Bone marrow (tissue), 2 donors: ENCODE measurements at regions not wholly inside any gene's neighbourhood (a gene's known extent, or its start where the extent isn't known, plus 50 kb on each side); places are given as distances from the start of the nearest gene placed in this dataset.
A peak's percentile ranks its signal among the peaks of the same experiment; 100 is the strongest.

ENCODE experiments used
- DNase-seq, 2 donors: peaks; one replicate each; lab custom pipeline; 2025; lab: John Stamatoyannopoulos, UW

DNA sequence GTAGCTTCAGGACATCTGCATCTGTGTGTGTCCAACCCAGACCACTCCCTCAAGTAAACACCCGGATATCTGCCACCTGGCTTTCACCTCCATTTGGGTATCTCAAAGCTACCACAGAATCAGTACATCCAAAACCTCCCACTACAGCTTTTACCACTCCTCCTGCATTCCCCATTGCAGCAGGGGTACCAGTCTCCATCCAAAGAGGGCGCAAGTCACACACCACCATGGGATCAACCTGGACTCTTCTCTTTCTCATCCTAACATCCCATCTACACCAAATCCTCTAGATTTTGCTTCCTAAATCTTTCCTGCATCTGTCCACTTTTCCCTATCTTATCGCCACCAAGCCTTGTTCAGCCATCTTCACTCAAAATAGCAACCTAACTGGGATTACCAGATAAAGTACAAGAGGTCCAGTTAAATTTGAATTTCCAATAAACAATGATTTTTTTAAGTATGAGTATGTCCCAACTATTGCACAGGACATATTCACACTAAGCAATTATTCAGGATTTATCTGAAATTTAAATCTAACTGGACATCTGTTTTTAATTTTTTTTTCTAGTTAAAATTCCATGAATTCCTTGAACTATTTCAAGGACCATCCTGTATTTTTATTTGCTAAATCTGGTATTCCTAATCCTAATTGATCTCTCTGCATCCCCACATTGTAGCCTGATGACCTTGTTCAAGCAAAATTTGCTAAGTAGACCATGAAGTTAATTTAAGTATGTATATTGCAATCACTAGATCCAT is 164.3 kb upstream of the MLN start:
- DNase-seq, result no peak

GRCh38 chr6:33967265-33967767 is 163.5 kb upstream of the MLN start:
- DNase-seq, result no peak

GRCh38 chr6:33966536-33966935 is 162.7 kb upstream of the MLN start:
- no peak for DNase-seq

DNA sequence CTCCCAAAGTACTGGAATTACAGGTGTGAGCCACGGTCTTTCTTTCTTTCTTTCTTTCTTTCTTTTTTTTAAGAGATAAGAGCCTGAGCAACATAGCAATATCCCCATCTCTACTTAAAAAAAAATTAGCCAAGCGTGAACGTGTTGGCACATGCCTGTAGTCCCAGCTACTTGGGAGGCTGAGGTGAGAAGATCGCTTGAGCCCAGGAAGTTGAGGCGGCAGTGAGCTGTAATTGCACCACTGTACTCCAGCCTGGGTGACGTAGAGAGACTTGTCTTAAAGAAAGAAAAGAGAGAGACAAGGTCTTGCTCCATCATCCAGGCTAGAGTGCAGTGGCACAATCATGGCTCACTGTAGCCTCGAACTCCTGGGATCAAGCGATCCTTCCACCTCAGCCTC is 162.0 kb upstream of the MLN start:
- no peak for DNase-seq

- DNase-seq, result no peak
These were observed 160.6 kb upstream of the MLN start for GRCh38 chr6:33964387-33964786.

GRCh38 chr6:33963136-33963750 is 159.4 kb upstream of the MLN start:
- DNase-seq, result no peak

GRCh38 chr6:33962246-33963027 is 158.6 kb upstream of the MLN start:
- peak in 1 of 2 donors; percentile 16 for DNase-seq

- DNase-seq, result no peak
These were observed 157.9 kb upstream of the MLN start for GRCh38 chr6:33961691-33962090.

DNA sequence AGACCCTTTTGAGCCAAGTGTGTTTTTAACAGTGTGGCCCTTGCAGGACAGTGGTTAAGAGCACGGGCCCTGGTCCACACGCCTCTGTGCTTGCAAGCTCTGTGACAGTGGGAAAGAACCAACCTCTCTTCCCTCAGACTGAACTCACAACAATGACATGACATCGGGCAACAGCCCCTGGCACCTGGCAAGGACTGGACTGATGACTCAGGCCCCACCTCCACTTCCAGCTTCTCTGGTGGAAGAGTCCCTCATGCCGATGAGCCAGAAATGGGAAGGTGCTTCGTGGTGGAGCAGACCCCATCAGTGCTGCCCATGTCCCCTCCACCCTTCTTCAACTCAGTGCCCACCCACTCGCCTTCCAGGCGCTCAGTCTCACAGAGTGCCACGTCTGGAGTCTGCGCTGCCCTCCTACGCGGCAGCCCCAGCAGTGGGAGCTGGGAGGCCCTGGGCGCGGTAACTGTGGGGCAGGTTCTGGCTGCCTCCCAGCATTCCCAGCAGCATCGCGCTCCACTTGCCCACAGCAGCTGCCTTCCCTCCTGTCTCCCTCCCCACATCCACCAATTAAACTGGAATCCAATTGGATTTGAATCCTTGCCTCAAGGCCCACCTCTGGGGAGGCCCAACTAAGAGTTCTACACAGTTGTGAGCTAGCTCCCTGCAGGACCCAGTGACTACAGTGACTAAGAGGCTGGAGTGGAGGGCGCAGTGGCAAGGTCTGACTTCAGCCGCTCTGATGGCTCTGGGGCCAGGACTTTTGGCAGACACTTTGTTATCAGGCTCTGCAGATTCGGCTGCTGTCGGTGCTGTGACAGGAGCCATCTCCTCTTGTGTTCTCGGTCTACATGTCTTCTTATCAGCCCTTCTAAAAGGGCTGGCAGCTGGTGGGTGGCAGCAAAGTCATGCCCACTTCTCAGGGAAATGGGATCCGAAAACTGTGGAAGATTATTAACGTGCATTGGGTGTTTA is 156.8 kb upstream of the MLN start:
- DNase-seq, result no peak

- DNase-seq, result no peak
These were observed 156.0 kb upstream of the MLN start for GRCh38 chr6:33959661-33960344.

- DNase-seq, result no peak
These were observed 155.5 kb upstream of the MLN start for GRCh38 chr6:33959329-33959651.

DNA sequence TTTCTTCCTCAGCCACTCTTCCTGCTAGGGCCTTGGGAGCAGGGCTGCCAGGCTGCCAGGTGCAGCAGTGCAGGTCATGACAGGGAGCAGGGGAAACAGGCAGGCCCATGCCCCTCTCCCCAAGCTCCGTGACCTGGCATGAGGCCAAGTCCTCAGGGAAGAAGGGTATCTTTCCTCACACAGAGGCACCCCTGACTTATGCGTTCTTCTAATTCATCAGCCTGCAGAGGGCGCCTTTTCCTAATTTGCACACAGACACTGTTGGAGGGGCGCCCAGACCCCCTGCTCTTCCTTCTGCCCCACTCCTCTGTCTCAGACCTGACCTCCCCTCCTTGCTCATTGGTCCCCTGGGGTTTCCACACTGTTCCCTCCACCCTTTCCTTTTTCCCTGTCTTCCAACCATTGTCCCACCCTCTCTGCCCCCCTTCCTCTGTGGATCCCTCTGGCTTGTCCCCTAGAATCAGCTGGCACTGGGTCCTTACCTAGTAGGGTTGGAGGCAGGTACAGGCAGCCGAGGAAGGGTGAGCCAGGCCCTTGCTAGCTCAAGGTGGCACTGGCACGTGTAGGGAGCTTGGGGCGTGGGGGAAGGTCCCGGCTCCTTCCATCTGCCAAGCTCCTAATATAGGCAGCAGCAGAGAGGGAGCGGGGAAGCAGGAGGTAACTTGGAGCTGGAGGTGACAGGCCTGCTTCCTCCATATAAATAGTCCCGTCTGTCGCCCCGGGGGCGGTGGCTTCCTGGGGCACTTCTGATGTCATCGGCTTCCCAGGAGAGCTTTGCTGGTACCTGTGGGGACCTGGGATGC is 154.9 kb upstream of the MLN start:
- DNase-seq, result no peak

DNA sequence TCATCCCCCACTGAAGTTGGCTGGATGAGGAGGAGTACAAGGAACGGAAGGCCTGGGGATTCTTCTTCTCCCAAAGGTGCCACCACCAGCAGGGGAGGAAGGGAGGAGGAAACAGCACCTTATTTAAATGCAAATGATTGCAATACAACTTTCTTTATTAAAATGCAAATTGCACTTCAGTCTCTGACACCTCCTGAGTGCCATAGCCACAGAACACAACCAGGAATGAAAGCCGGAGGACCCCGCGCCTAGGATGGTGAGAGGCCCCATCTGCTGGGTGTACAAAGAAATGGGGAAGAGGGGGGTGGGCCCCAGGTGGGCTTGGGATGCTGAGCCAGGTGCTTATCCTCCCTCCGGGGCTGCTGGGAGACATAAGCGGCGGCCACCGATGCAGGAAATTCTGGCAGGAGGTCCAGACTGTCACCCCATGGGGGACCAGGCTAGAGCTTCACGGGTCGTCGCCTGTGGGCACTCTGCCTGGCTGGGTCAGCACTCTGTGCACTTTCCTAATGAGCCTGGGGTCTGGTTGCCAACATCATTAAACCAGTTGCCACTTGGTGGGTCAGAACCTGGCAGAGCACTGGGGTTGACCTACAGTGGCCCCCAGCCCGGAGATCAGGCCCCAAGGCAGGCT is 154.2 kb upstream of the MLN start:
- no peak for DNase-seq

DNA sequence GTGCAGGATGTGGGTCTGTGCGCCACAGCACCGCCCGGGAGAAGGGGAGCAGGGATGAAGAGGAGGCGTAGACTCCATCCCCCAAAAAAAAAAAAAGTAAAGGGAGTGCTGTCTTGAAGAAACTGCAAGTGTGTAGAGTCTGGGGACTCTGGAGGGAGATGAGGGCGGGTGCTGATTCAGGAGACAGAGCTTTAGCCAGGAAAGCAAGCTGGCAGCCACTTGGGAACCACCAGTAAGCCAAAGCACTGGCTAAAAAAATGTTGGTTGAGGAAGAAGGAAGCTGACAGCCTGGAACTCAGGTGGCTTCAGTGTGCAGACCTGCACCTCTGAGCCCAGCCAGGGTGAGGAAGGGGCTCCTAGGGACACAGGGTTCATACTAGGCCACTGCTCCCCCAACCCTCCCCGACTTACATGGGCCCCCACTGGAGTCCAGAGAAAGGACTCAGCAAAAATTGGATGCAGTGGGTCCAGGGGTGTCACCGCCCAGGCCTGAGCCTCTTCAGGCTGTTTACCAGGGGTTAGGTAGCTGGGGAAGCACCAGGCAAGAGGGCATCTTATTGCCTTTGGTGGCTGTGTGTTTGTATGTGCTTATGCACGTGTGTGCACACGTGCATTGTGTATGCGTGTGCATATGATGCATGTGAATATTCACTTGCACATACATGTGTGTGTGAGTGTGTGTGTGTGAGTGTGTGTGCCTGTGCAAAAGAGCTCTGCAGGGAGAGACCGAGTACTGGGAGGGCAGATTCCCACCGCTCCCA is 153.5 kb upstream of the MLN start:
- DNase-seq, result no peak

GRCh38 chr6:33956206-33956605 is 152.4 kb upstream of the MLN start:
- DNase-seq, result no peak

DNA sequence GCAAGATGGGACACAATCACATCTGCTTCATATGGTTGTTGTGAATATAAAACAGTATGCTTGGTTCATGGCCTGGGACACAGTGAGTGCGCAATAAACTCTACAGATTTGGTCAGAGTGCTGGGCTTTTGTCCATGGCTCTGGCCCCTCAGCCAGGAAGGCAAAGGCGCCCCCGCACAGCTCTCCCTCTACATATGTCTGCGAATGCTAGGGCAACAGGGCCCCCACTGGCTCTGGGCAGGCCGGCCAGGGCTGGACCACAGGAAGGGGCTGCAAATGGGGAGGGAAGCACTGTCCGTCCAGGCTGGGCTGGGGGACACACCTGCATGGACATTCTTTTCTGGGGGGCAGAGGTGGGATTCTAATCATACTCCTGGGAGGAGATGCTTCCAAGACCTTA is 151.8 kb upstream of the MLN start:
- DNase-seq, result no peak

- DNase-seq, result no peak
These were observed 150.7 kb upstream of the MLN start for GRCh38 chr6:33954453-33954852.

DNA sequence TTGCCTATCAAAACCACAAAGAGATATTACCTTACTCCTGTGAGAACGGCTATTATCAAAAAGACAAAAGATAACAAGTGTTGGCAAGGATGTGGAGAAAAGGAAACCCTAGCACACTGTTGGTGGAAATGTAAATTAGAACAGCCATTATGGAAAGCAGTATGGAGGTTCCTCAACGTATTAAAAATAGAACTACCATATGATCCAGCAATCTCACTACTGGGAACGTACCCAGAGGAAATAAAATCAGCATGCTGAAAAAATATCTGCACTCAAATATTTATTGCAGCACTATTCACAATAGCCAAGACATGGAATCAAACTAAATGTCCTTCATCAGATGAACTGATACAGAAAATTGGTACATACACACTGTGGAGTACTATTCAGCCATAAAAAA is 149.4 kb upstream of the MLN start:
- DNase-seq, result no peak

DNA sequence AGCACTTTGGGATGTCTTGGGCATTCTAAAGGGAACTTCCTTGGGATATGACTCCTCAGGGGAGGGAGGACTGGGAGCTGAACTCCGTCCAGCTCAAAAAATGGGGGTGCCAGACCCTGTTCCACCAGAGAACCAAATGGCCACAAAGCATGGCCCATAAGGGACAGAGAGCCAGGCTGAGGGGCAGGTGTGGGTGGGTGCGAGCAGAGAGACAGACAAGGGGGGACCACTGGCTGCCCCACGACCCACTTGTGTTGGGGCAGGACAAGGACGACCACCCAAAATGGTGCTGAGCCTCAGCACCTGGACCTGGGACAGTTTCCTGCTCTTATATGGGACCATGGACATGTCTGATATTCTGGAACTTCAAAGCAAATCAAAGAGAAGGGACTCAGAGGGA is 148.2 kb upstream of the MLN start:
- no peak for DNase-seq
